ENCODE measurements at regions not wholly inside any gene's neighbourhood (a gene's known extent, or its start where the extent isn't known, plus 50 kb on each side); places are given as distances from the start of the nearest gene placed in this dataset.

DNA sequence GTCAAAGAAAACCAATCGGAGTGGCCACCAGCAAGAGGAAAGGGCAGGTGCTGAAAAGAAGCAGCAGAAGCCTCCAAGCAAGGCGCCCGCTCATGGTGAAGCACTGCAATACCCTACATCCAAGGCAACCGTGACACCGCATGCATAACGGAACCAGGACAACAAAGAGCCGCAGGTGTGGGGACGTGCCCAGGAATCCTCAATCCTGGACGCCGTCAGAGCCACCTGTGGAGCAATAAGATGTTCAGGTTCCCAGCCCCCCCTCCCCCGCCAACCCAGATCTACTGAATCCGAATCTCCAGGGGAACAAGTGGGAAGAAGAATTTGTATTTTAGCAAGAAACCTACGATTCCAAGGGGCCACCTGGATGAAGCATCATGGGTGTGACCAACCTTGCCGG is 70.8 kb downstream of the SHANK2 start:
- Histone ChIP-seq H3K4me2 (ENCODE audit: low read length) (no peak overlapping the region), H2AFZ (ENCODE audit: low read depth, low read length) (no peak overlapping the region), H3K27me3 (ENCODE audit: low read depth, low read length) (peaks cover 17% of the 10 kb centered on the region; the same call in 1 of the 2 replicates), H3K9me3 (ENCODE audit: insufficient read depth, low read length) (peaks cover 6% of the 10 kb centered on the region; the same call in 1 of the 2 replicates), H3K9ac (ENCODE audit: low read length) (no peak overlapping the region), H3K4me1 (ENCODE audit: low read length) (no peaks in the 10 kb centered on the region), H3K4me3 (ENCODE audit: low read length) (no peak overlapping the region), H3K27ac (ENCODE audit: low read length) (no peak overlapping the region), H3K79me2 (ENCODE audit: low read length) (no peaks in the 10 kb centered on the region), H3K36me3 (replicated peaks; ENCODE audit: low read depth, low read length) (no peaks in the 10 kb centered on the region), H4K20me1 (ENCODE audit: insufficient read depth, low read length) (no peaks in the 10 kb centered on the region)
- no peak for TF ChIP-seq EZH2phosphoT487 (IDR thresholded peaks at IDR 0.05; ENCODE audit: low read depth)
- TF ChIP-seq, protein P1, sequence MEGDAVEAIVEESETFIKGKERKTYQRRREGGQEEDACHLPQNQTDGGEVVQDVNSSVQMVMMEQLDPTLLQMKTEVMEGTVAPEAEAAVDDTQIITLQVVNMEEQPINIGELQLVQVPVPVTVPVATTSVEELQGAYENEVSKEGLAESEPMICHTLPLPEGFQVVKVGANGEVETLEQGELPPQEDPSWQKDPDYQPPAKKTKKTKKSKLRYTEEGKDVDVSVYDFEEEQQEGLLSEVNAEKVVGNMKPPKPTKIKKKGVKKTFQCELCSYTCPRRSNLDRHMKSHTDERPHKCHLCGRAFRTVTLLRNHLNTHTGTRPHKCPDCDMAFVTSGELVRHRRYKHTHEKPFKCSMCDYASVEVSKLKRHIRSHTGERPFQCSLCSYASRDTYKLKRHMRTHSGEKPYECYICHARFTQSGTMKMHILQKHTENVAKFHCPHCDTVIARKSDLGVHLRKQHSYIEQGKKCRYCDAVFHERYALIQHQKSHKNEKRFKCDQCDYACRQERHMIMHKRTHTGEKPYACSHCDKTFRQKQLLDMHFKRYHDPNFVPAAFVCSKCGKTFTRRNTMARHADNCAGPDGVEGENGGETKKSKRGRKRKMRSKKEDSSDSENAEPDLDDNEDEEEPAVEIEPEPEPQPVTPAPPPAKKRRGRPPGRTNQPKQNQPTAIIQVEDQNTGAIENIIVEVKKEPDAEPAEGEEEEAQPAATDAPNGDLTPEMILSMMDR (IDR thresholded peaks at IDR 0.05; ENCODE audit: low read depth, low read length), result no peak

DNA sequence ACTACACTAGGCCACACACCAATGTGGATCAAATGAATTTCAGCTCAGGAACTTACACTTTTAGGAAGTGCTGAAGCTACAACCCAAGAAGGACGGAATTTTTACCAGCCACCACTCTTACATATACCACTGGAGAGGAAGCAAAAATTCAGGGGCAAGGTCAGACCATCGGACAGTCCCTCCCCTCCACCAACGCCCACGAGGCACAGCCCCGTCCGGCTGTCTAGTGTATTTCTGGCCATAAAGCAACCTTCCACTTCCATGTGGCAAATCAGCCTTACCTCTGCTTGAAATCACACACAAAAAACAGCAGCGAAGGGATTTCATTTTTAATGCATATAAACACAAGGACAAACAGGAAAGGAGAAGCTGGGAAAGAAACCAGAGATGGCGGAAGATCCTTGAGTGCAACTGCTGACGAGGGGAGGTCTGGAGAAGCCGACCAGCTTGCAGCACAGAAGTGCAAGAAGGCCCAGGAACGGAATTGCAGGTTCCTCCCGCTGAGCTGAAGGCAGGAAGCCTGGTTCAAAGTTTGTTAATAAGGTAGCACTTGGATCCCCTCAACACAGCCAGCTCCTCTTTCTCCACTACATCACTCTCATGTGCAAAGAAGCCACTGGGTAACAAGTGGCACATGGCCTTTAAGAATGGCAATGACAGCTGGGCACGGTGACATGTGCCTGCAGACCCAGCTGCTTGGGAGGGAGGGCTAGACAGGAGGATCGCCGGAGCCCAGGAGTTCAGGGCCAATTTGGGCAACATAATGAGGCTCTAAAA is 71.5 kb downstream of the SHANK2 start:
- Histone ChIP-seq H3K79me2 (ENCODE audit: low read length) (no peaks in the 10 kb centered on the region), H3K4me1 (ENCODE audit: low read length) (no peaks in the 10 kb centered on the region), H4K20me1 (ENCODE audit: insufficient read depth, low read length) (no peaks in the 10 kb centered on the region), H3K27me3 (ENCODE audit: low read depth, low read length) (peaks cover 17% of the 10 kb centered on the region; the same call in 1 of the 2 replicates), H3K4me2 (ENCODE audit: low read length) (no peak overlapping the region), H3K4me3 (ENCODE audit: low read length) (no peak overlapping the region), H3K9me3 (ENCODE audit: insufficient read depth, low read length) (peaks cover 10% of the 10 kb centered on the region; the same call in 1 of the 2 replicates), H3K9ac (ENCODE audit: low read length) (no peak overlapping the region), H2AFZ (ENCODE audit: low read depth, low read length) (no peak overlapping the region), H3K36me3 (replicated peaks; ENCODE audit: low read depth, low read length) (no peaks in the 10 kb centered on the region), H3K27ac (ENCODE audit: low read length) (no peak overlapping the region)
- TF ChIP-seq EZH2phosphoT487 (IDR thresholded peaks at IDR 0.05; ENCODE audit: low read depth), result no peak
- TF ChIP-seq, protein P1 (IDR thresholded peaks at IDR 0.05; ENCODE audit: low read depth, low read length), result no peak

DNA sequence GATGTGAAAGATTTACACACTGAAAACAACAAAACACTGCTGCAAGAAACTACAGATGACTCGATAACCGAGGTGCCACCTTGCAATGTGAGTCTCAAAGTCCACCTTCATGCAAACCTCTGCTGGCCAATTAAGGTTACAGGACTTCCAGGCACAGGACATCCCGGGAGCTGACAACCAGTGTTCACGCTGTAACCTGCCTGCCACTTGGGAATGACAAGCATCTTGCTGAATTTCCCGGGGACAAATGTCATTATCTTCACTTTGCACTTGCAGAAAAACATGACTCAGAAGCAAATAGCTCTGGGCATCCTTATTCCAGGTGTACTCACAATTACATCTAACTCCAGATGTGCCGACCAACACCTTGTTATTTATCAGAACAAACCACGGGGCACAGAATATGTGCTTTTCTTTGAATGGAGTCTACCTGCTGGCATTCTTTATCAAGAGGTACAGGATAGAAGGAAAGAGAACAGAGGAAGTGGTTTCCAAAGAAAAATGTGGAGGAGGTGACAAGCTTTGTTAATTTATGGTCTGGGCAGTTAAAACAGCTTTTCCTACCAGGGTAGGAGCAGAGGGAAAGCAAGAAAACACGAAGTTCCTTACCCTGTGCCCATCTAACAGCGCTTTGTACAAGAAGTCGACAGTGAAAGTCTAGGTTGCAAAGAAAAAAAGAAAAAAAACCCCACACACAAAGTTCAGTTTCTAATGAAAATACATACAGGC is 72.3 kb downstream of the SHANK2 start:
- Histone ChIP-seq H3K4me2 (ENCODE audit: low read length) (no peak overlapping the region), H2AFZ (ENCODE audit: low read depth, low read length) (no peak overlapping the region), H3K36me3 (replicated peaks; ENCODE audit: low read depth, low read length) (no peaks in the 10 kb centered on the region), H3K4me1 (ENCODE audit: low read length) (no peaks in the 10 kb centered on the region), H3K79me2 (ENCODE audit: low read length) (no peaks in the 10 kb centered on the region), H3K27me3 (ENCODE audit: low read depth, low read length) (peaks cover 17% of the 10 kb centered on the region; the same call in 1 of the 2 replicates), H3K9me3 (ENCODE audit: insufficient read depth, low read length) (peaks cover 10% of the 10 kb centered on the region; the same call in 1 of the 2 replicates), H3K27ac (ENCODE audit: low read length) (no peak overlapping the region), H4K20me1 (ENCODE audit: insufficient read depth, low read length) (no peaks in the 10 kb centered on the region), H3K4me3 (ENCODE audit: low read length) (no peak overlapping the region), H3K9ac (ENCODE audit: low read length) (no peak overlapping the region)
- no peak for TF ChIP-seq EZH2phosphoT487 (IDR thresholded peaks at IDR 0.05; ENCODE audit: low read depth)
- TF ChIP-seq, protein P1 (IDR thresholded peaks at IDR 0.05; ENCODE audit: low read depth, low read length), result no peak

DNA sequence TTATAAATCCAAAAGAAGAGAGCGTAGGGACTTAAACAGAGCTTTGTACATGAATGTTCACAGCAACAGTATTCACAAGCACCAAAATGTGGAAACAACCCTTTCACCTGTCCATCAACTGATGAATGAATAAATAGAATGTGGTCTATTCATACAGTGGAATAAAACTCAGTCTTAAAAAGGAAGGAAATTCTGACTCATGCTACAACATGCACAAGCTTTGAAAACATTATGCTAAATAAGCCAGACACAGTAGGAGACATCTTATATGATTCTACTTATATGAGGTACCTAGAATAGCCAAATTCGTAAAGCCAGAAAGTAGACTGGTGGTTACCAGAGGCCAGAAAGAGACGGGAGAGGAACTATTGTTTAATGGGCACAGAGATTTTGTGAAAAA is 74.3 kb downstream of the SHANK2 start:
- no peak overlapping the region for H3K9ac ChIP-seq (ENCODE audit: low read length)
- H3K27me3 ChIP-seq (ENCODE audit: low read depth, low read length), result peaks cover 17% of the 10 kb centered on the region; the same call in 1 of the 2 replicates
- peaks cover 10% of the 10 kb centered on the region; the same call in 1 of the 2 replicates for H3K9me3 ChIP-seq (ENCODE audit: insufficient read depth, low read length)
- no peak overlapping the region for H3K4me2 ChIP-seq (ENCODE audit: low read length)
- H3K4me3 ChIP-seq (ENCODE audit: low read length), result no peak overlapping the region
- no peaks in the 10 kb centered on the region for H4K20me1 ChIP-seq (ENCODE audit: insufficient read depth, low read length)
- H3K4me1 ChIP-seq (ENCODE audit: low read length), result no peaks in the 10 kb centered on the region
- H2AFZ ChIP-seq (ENCODE audit: low read depth, low read length), result no peak overlapping the region
- H3K36me3 ChIP-seq (replicated peaks; ENCODE audit: low read depth, low read length), result no peaks in the 10 kb centered on the region
- H3K27ac ChIP-seq (ENCODE audit: low read length), result no peak overlapping the region
- H3K79me2 ChIP-seq (ENCODE audit: low read length), result no peaks in the 10 kb centered on the region
- TF ChIP-seq, protein P1 (IDR thresholded peaks at IDR 0.05; ENCODE audit: low read depth, low read length), result no peak
- TF ChIP-seq EZH2phosphoT487 (IDR thresholded peaks at IDR 0.05; ENCODE audit: low read depth), result no peak

Data from OCI-LY3 (cell line).